ENCODE measurements at regions not wholly inside any gene's neighbourhood (a gene's known extent, or its start where the extent isn't known, plus 50 kb on each side); places are given as distances from the start of the nearest gene placed in this dataset.

- no peak for TF ChIP-seq REST (IDR thresholded peaks at IDR 0.05; ENCODE audit: borderline replicate concordance)
- no peak for TF ChIP-seq TAF1 (IDR thresholded peaks at IDR 0.05; ENCODE audit: low read depth)
These were observed 172.3 kb downstream of the SPRY1 start (continued) for GRCh38 chr4:123568936-123569335.

GRCh38 chr4:123569541-123569940, 172.9 kb downstream of the SPRY1 start:
- Histone ChIP-seq H3K27ac (ENCODE audit: low read length) (no peak overlapping the region), H3K36me3 (ENCODE audit: insufficient read depth, low read length) (no peaks in the 10 kb centered on the region), H3K79me2 (replicated peaks; ENCODE audit: insufficient read depth, low read length) (no peaks in the 10 kb centered on the region), H3K27me3 (ENCODE audit: insufficient read depth, low read depth, low read length) (no peaks in the 10 kb centered on the region), H3K4me3 (ENCODE audit: low read length) (no peak overlapping the region), H3K4me2 (ENCODE audit: low read length) (no peak overlapping the region), H3K9me3 (ENCODE audit: low read length) (no peaks in the 10 kb centered on the region), H2AFZ (ENCODE audit: low read depth, low read length) (no peak overlapping the region), H3F3A (ENCODE audit: insufficient read depth, low read length, poor library complexity, severe bottlenecking) (no peaks in the 10 kb centered on the region), H3K9ac (ENCODE audit: low read length) (no peak overlapping the region), H3K9me2 (ENCODE audit: insufficient read depth, low read length) (no peaks in the 10 kb centered on the region), H4K20me1 (ENCODE audit: insufficient read depth) (no peaks in the 10 kb centered on the region)
- TF ChIP-seq POLR2AphosphoS5 (IDR thresholded peaks at IDR 0.05) (no peak), REST (IDR thresholded peaks at IDR 0.05; ENCODE audit: borderline replicate concordance) (no peak), RAD21 (conservative IDR thresholded peaks at IDR 0.05) (no peak), EP300 (conservative IDR thresholded peaks at IDR 0.05; ENCODE audit: poor library complexity, severe bottlenecking) (no peak), SMC3 (conservative IDR thresholded peaks at IDR 0.05; ENCODE audit: poor library complexity) (no peak), CTCF (IDR thresholded peaks at IDR 0.05; ENCODE audit: poor library complexity, severe bottlenecking) (no peak), MXI1 (conservative IDR thresholded peaks at IDR 0.05; ENCODE audit: poor library complexity, severe bottlenecking) (no peak), TAF1 (IDR thresholded peaks at IDR 0.05; ENCODE audit: low read depth) (no peak), EZH2 (IDR thresholded peaks at IDR 0.05; ENCODE audit: borderline replicate concordance, insufficient read depth, low read length, poor library complexity, severe bottlenecking) (no peak)

Data from neural cell (in vitro differentiated cells).